IMR-90 (cell line): ENCODE measurements at regions not wholly inside any gene's neighbourhood (a gene's known extent, or its start where the extent isn't known, plus 50 kb on each side); places are given as distances from the start of the nearest gene placed in this dataset.

Experiments
- ATAC-seq: fragments of 200-7000 bp; cut with Tn5 transposase; 2 replicates; pipeline ENCODE4 v1.9.1; 2020; ENCODE audit warnings: low read depth, mild to moderate bottlenecking, moderate library complexity
- BruUV-seq: library from RNA; stranded (reverse); fragments of 400-500 nt; replicated peaks from 2 replicates; lab custom pipeline; 2021; lab: Mats Ljungman, UMichigan
- CTCF ChIA-PET: fragments of 300-600 bp; formaldehyde crosslinking; extraction: SDS; loops from one replicate; lab custom pipeline; 2021; ENCODE audit warnings: antibody characterized with exemption; lab: Yijun Ruan, JAX
- POLR2A ChIA-PET: fragments of 300-600 bp; sonication (Branson Sonifier 250); formaldehyde crosslinking; loops from one replicate; lab custom pipeline; 2022; ENCODE audit warnings: antibody characterized with exemption; ENCODE audit not compliant: unreplicated experiment; lab: Charles Lee
- DNase-seq: peaks from one replicate; pipeline ENCODE4 v3.0.0; 2013
- H2AFZ ChIP-seq: replicated peaks from 2 replicates; pipeline ENCODE3; 2013; ENCODE audit warnings: low read length, mild to moderate bottlenecking; ENCODE audit not compliant: poor library complexity
- H2AK5ac ChIP-seq: 2 replicates; pipeline ENCODE4 v1.6.1; 2013; ENCODE audit warnings: low read depth, low read length, inconsistent platforms
- H2AK9ac ChIP-seq: replicated peaks from 2 replicates; pipeline ENCODE3; 2013; ENCODE audit warnings: mild to moderate bottlenecking, low read depth, low read length, moderate library complexity; ENCODE audit not compliant: poor library complexity
- H2BK120ac ChIP-seq: 2 replicates; pipeline ENCODE4 v1.6.1; 2013; ENCODE audit warnings: low read depth, low read length, inconsistent platforms
- H2BK15ac ChIP-seq: 3 replicates; pipeline ENCODE4 v1.6.1; 2013; ENCODE audit warnings: low read depth, low read length, inconsistent platforms
- H2BK20ac ChIP-seq: 2 replicates; pipeline ENCODE4 v1.6.1; 2013; ENCODE audit warnings: low read depth, mild to moderate bottlenecking, inconsistent platforms, low read length, moderate library complexity
- H2BK5ac ChIP-seq: 2 replicates; pipeline ENCODE4 v1.6.1; 2013; ENCODE audit warnings: mild to moderate bottlenecking, low read depth, low read length, inconsistent platforms; ENCODE audit not compliant: poor library complexity, severe bottlenecking
- H3K14ac ChIP-seq: replicated peaks from 2 replicates; pipeline ENCODE4 v1.6.1; 2013; ENCODE audit warnings: low read depth, low read length, inconsistent platforms
- H3K18ac ChIP-seq: 2 replicates; pipeline ENCODE4 v1.6.1; 2013; ENCODE audit warnings: low read depth, low read length, control low read depth
- H3K23ac ChIP-seq: 2 replicates; pipeline ENCODE4 v1.6.1; 2013; ENCODE audit warnings: low read depth, low read length, inconsistent platforms
- H3K27ac ChIP-seq: 2 replicates; pipeline ENCODE4 v1.5.1; 2013; ENCODE audit warnings: mild to moderate bottlenecking, control low read depth, low read length; ENCODE audit not compliant: insufficient read depth
- H3K27me3 ChIP-seq: 2 replicates; pipeline ENCODE4 v1.6.1; 2013; ENCODE audit warnings: low read length; ENCODE audit not compliant: control insufficient read depth, insufficient read depth
- H3K36me3 ChIP-seq: 2 replicates; pipeline ENCODE4 v1.6.1; 2013; ENCODE audit warnings: low read length, mixed read lengths; ENCODE audit not compliant: control insufficient read depth, insufficient read depth
- H3K4ac ChIP-seq: 2 replicates; pipeline ENCODE4 v1.6.1; 2013; ENCODE audit warnings: low read depth, low read length, inconsistent platforms
- H3K4me1 ChIP-seq: 2 replicates; pipeline ENCODE4 v1.6.1; 2013; ENCODE audit warnings: low read length, mixed read lengths; ENCODE audit not compliant: control insufficient read depth, insufficient read depth
- H3K4me2 ChIP-seq: 2 replicates; pipeline ENCODE4 v1.6.1; 2013; ENCODE audit warnings: low read depth, mild to moderate bottlenecking, control low read depth, low read length, moderate library complexity
- H3K4me3 ChIP-seq: 2 replicates; pipeline ENCODE4 v1.5.1; 2013; ENCODE audit warnings: low read depth, mild to moderate bottlenecking, control low read depth, low read length, moderate library complexity; ENCODE audit not compliant: insufficient read depth
- H3K56ac ChIP-seq: 2 replicates; pipeline ENCODE4 v1.6.1; 2013; ENCODE audit warnings: low read length, inconsistent platforms; ENCODE audit not compliant: insufficient read depth; ENCODE audit errors: extremely low read depth
- H3K79me1 ChIP-seq, 2 experiments: 2 replicates each; pipeline ENCODE4 v1.6.1; 2013; ENCODE audit warnings: low read length in 2 of 2, inconsistent platforms in 1 of 2, low read depth in 1 of 2
- H3K9ac ChIP-seq: 2 replicates; pipeline ENCODE4 v1.6.1; 2013; ENCODE audit warnings: low read depth, low read length, control low read depth
- H3K9me1 ChIP-seq: 2 replicates; pipeline ENCODE4 v1.6.1; 2013; ENCODE audit warnings: low read length, inconsistent platforms; ENCODE audit not compliant: insufficient read depth
- H3K9me3 ChIP-seq: 2 replicates; pipeline ENCODE4 v1.6.1; 2013; ENCODE audit warnings: low read length; ENCODE audit not compliant: control insufficient read depth, insufficient read depth
- H4K20me1 ChIP-seq: 2 replicates; pipeline ENCODE4 v1.6.1; 2013; ENCODE audit warnings: low read length, inconsistent platforms; ENCODE audit not compliant: insufficient read depth
- H4K5ac ChIP-seq: 2 replicates; pipeline ENCODE4 v1.6.1; 2013; ENCODE audit warnings: mild to moderate bottlenecking, low read depth, low read length, control low read depth
- H4K8ac ChIP-seq, 2 experiments: 2 replicates each; pipeline ENCODE4 v1.6.1; 2013; ENCODE audit warnings: low read depth in 2 of 2, low read length in 2 of 2, control low read depth in 1 of 2, inconsistent platforms in 1 of 2
- H4K91ac ChIP-seq: 2 replicates; pipeline ENCODE4 v1.6.1; 2013; ENCODE audit warnings: low read depth, low read length, inconsistent platforms; ENCODE audit not compliant: insufficient read depth
- BHLHE40 ChIP-seq: fragments of 150-350 bp; IDR thresholded peaks from 2 replicates; pipeline ENCODE4 v1.6.1; 2016; ENCODE audit warnings: mild to moderate bottlenecking, low read depth, low read length
- CEBPB ChIP-seq: IDR thresholded peaks from 2 replicates; pipeline ENCODE4 v1.6.1; 2012; ENCODE audit warnings: low read depth, low read length, improper control_type of control experiment
- CHD1 ChIP-seq: IDR thresholded peaks from 2 replicates; pipeline ENCODE4 v1.6.1; 2012; ENCODE audit warnings: low read depth, low read length, improper control_type of control experiment
- CTCF ChIP-seq: conservative IDR thresholded peaks from 2 replicates; pipeline ENCODE4 v1.5.1; 2012; ENCODE audit warnings: mild to moderate bottlenecking, low read depth, low read length, improper control_type of control experiment
- ELK1 ChIP-seq: fragments of 150-350 bp; IDR thresholded peaks from 2 replicates; pipeline ENCODE4 v1.6.1; 2016; ENCODE audit warnings: low read depth, mild to moderate bottlenecking, low read length, moderate library complexity, borderline replicate concordance
- FOS ChIP-seq: fragments of 150-350 bp; IDR thresholded peaks from 2 replicates; pipeline ENCODE4 v1.6.1; 2016; ENCODE audit warnings: low read depth, low read length
- MAFK ChIP-seq: IDR thresholded peaks from 2 replicates; pipeline ENCODE4 v1.6.1; 2012; ENCODE audit warnings: low read depth, low read length, improper control_type of control experiment
- MAZ ChIP-seq: IDR thresholded peaks from 2 replicates; pipeline ENCODE4 v1.6.1; 2012; ENCODE audit warnings: low read depth, mild to moderate bottlenecking, low read length, improper control_type of control experiment, moderate library complexity, borderline replicate concordance
- MXI1 ChIP-seq: IDR thresholded peaks from 2 replicates; pipeline ENCODE4 v1.6.1; 2012; ENCODE audit warnings: low read depth, mild to moderate bottlenecking, low read length, moderate library complexity, borderline replicate concordance
- NFE2L2 ChIP-seq: fragments of 150-350 bp; IDR thresholded peaks from 2 replicates; pipeline ENCODE4 v1.6.1; 2016; ENCODE audit warnings: low read depth, mild to moderate bottlenecking, low read length
- POLR2A ChIP-seq: IDR thresholded peaks from 2 replicates; pipeline ENCODE4 v1.6.1; 2012; ENCODE audit warnings: mild to moderate bottlenecking, low read depth, low read length
- RAD21 ChIP-seq: IDR thresholded peaks from 2 replicates; pipeline ENCODE4 v1.6.1; 2012; ENCODE audit warnings: low read length, improper control_type of control experiment
- RCOR1 ChIP-seq: IDR thresholded peaks from 2 replicates; pipeline ENCODE4 v1.6.1; 2012; ENCODE audit warnings: mild to moderate bottlenecking, low read length, improper control_type of control experiment; ENCODE audit not compliant: insufficient replicate concordance
- RFX5 ChIP-seq: IDR thresholded peaks from 2 replicates; pipeline ENCODE4 v1.8.0; 2012; ENCODE audit warnings: low read depth, mild to moderate bottlenecking, low read length, moderate library complexity
- SMC3 ChIP-seq: fragments of 150-350 bp; IDR thresholded peaks from 2 replicates; pipeline ENCODE4 v1.6.1; 2016; ENCODE audit warnings: low read depth, mild to moderate bottlenecking, antibody characterized with exemption, low read length, moderate library complexity
- USF2 ChIP-seq: fragments of 150-350 bp; IDR thresholded peaks from 2 replicates; pipeline ENCODE4 v1.6.1; 2017; ENCODE audit warnings: mild to moderate bottlenecking, antibody characterized with exemption, low read length, low read depth
- WGBS, 2 experiments: methylation state at CpG; one replicate each; pipeline versions ENCODE4 v1.1.5 to v1.1.7; 2013; ENCODE audit warnings: missing lambda C conversion rate in 2 of 2; ENCODE audit not compliant: insufficient read length in 1 of 2; ENCODE audit errors: extremely low coverage in 2 of 2; 5-methylcytosine and 5-hydroxymethylcytosine counted together
- dilution Hi-C: fragments of 300-500 bp; cut with HindIII; formaldehyde crosslinking; loops from one replicate; pipeline ENCODE4 v1.14.3; 2018; ENCODE audit warnings: low sequenced_read_pairs; ENCODE audit not compliant: unreplicated experiment
- in situ Hi-C: fragments of 300-500 bp; cut with MboI; formaldehyde crosslinking; loops from 3 replicates; pipeline ENCODE4 v1.14.3; 2019; ENCODE audit warnings: low sequenced_read_pairs, inconsistent platforms, mixed read lengths
- intact Hi-C: fragments of 100-400 bp; cut with micrococcal nuclease; formaldehyde crosslinking; loops from 2 replicates; pipeline ENCODE4 v1.10.0; 2022

- Histone ChIP-seq H3K4me1 (no peaks in the 10 kb centered on the region), H3K18ac (no peak overlapping the region), H3K14ac (no peak overlapping the region), H2BK120ac (no peak overlapping the region), H4K91ac (no peak overlapping the region), H4K20me1 (no peaks in the 10 kb centered on the region), H2BK15ac (no peak overlapping the region), H3K9ac (no peak overlapping the region), H2BK20ac (no peak overlapping the region), H3K79me1 (no peaks in the 10 kb centered on the region), H3K27ac (no peak overlapping the region), H3K4ac (no peak overlapping the region), H2AFZ (no peak overlapping the region), H2AK5ac (no peak overlapping the region), H3K36me3 (no peaks in the 10 kb centered on the region), H2BK5ac (no peak overlapping the region), H4K5ac (no peak overlapping the region), H2AK9ac (no peak overlapping the region), H4K8ac (no peak overlapping the region), H3K9me1 (no peaks in the 10 kb centered on the region), H3K23ac (no peak overlapping the region), H3K4me3 (no peak overlapping the region), H3K9me3 (peaks cover 5% of the 10 kb centered on the region; the same call in 1 of the 2 replicates), H3K27me3 (no peaks in the 10 kb centered on the region), H3K4me2 (no peak overlapping the region), H3K56ac (no peak overlapping the region)
- ChIA-PET CTCF (interaction anchor here (0.6 kb wide), 1 partner anchor 13 kb away, joined by 4 read pairs; no protein-coding TSS in a partner anchor), POLR2A (no interaction called here)
- DNase-seq (no peak), ATAC-seq (no peak)
- no TSS peak for BruUV-seq
- intact Hi-C loops: no loop called here
- in situ Hi-C loops: no loop called here
- TF ChIP-seq USF2 (no peak), BHLHE40 (no peak), RCOR1 (no peak), CEBPB (no peak), MXI1 (no peak), POLR2A (no peak), RFX5 (no peak), NFE2L2 (no peak), SMC3 (no peak), CHD1 (no peak), RAD21 (no peak), MAZ (no peak), FOS (no peak), MAFK (no peak), CTCF (no peak), ELK1 (no peak)
- WGBS, 2 experiments: no CpG with 5 or more reads among the region's 1 CpG
- dilution Hi-C loops: no loop called here
These were observed 466.9 kb upstream of the SUCLG2 start for GRCh38 chr3:68121287-68121686.
